Fibroblast of the aortic adventitia (primary cell): ENCODE measurements at regions not wholly inside any gene's neighbourhood (a gene's known extent, or its start where the extent isn't known, plus 50 kb on each side); places are given as distances from the start of the nearest gene placed in this dataset.

Experiments
- DNase-seq: peaks from one replicate; pipeline ENCODE4 v3.0.0-alpha.2; 2010; ENCODE audit warnings: low read depth
- H3K4me3 ChIP-seq: 2 replicates; pipeline ENCODE4 v1.5.1; 2011; ENCODE audit warnings: low read depth, mild to moderate bottlenecking, control low read depth, low read length, moderate library complexity
- TF ChIP-seq, protein P1 (sequence below): IDR thresholded peaks from 2 replicates; pipeline ENCODE4 v1.5.1; 2011; ENCODE audit warnings: mild to moderate bottlenecking, low read length, control low read depth, inconsistent platforms; ENCODE audit not compliant: insufficient read depth

DNA sequence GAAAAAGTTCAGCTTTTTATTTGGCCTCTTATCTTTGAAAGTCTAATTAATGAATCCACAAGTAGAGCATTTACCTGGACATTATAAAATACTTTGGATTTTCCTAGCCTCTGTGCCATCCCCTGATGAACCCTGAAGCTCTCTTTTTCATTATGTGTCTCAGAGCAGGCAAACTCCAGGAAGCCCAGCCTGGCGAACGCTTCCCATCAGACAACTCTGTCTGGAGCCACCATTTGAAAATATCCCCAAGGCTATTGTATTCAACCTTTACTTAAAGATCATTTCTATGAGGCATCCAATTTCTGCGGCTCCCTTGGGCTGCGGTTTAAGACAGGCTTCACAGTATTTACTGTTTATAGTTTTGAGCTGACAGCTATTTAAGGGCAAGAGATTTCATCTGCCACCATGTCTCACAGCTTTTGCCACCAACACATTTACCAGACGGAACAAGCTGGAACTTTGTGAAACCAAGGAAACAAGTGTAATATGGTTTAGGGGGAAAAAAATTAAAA is 257.2 kb upstream of the GLI3 start:
- TF ChIP-seq, protein P1, sequence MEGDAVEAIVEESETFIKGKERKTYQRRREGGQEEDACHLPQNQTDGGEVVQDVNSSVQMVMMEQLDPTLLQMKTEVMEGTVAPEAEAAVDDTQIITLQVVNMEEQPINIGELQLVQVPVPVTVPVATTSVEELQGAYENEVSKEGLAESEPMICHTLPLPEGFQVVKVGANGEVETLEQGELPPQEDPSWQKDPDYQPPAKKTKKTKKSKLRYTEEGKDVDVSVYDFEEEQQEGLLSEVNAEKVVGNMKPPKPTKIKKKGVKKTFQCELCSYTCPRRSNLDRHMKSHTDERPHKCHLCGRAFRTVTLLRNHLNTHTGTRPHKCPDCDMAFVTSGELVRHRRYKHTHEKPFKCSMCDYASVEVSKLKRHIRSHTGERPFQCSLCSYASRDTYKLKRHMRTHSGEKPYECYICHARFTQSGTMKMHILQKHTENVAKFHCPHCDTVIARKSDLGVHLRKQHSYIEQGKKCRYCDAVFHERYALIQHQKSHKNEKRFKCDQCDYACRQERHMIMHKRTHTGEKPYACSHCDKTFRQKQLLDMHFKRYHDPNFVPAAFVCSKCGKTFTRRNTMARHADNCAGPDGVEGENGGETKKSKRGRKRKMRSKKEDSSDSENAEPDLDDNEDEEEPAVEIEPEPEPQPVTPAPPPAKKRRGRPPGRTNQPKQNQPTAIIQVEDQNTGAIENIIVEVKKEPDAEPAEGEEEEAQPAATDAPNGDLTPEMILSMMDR = no peak
- DNase-seq = no peak
- H3K4me3 ChIP-seq = no peak overlapping the region

DNA sequence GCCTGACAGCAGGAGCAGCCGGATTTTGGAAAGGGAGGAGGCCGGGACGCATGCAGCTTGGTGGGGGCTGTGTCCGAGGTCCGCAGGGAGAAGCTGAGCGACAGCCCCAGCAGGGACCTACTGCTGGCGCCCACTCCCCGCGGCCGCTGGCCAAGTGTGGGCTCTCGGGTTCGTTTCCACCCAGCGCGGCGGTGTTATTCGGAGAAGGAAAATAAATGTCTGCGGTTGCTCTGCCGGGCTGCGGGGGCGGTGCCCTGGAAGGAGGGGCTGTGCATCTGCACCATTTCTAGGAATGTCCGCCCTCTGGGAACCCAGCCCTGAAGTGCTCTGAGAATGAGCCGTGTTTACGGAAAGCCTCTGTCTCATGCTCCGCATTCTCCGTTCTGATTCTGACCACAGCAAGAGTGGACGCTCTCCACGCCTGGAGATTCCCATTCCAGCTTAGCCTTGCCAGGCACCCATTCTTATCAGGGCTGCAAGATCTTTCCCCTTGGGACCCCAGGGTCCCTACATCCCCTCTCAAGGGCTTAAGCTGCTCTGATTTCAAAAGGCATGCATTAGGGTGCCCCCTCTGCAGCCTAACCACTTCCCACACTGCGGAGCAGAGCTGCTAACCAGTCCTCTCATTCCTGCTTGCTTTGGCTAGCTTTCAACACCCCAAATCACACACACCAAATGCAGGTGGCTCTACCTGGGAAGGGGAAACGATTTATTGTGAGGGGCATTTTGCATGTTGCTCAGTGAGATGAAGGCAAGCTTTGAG is 256.6 kb upstream of the GLI3 start:
- H3K4me3 ChIP-seq = peak overlapping the region; percentile 66
- TF ChIP-seq, protein P1 = peak; percentile 7
- peak; percentile 92 for DNase-seq

DNA sequence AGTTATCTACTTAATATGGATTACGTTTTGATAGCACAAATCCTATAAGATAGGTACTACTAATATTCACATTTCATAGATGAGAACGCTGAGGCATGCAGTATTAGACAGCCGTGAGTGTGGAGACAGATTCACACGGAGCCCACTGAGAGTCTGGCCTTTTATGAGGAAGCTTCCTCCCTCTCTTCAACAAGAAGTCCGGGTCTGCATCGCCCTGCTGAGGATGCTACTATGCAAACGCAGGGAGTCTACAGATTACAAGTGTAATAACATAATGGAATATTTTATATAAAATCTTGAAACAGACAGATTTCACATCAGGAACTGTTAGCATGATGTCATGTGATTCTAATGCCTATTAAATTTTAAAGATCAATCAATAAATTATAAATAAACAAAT is 255.9 kb upstream of the GLI3 start:
- TF ChIP-seq, protein P1 = no peak
- peak; percentile 3 for DNase-seq
- H3K4me3 ChIP-seq = no peak overlapping the region

DNA sequence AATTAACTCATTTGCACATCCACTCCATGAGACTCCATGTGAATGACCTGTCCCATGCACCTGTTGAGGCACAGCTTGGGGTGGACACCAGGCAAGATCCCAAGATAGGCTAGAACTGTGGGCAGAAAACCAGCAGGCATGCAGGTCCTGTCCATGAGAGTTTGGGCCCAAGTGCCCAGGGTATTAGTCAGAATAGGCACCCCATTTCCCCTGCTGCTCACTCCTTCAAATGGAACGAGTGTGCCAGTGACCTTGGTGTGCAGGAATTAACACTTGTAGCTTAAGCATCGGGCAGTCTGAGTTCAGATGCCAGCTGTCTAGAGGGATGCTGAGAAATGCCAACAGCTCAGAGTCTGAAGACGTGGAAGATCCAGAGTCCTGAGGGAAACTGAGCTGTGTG is 254.1 kb upstream of the GLI3 start:
- no peak for DNase-seq
- TF ChIP-seq, protein P1 = no peak
- H3K4me3 ChIP-seq = no peak overlapping the region

DNA sequence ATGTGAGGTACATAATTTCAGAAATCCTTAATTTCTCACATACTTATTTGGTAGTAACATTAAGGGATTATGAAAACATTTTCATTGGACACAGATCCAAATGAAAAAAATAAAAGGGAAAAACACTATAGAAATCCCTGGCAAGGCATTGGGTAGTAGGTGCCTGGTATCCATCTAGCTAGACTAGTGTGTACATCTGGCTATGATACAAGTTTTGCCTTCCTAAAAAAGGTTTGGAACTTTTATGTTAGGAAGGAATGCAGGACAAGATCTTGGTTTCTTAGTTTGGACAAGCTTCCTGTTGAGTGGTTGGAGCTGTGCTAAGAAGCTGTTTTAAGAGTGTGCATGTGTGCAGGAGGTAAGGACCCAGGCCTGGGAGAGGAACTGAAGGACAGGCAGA is 252.3 kb upstream of the GLI3 start:
- TF ChIP-seq, protein P1 = no peak
- H3K4me3 ChIP-seq = no peak overlapping the region
- no peak for DNase-seq

DNA sequence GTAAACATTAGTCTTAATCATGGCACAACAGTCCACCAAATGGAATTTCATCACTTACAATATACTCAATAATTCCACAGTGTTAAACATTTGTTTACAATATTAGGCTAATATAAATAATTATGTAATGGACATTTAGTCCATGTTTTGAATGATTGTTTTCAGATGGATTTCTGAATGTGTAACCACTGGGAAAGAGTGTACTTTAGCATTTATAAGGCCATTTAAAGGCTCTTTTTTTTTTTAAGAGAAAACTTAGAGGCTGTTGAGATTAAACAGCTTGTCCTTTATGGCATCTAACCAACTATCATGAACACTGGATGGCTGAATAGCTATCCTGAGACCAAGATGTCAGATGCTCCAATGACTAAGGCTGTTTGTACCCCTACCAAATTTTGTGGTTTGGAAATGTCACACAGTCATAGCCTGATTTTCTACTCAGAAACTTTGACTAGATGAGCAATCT is 248.3 kb upstream of the GLI3 start:
- TF ChIP-seq, protein P1 = no peak
- no peak for DNase-seq
- no peak overlapping the region for H3K4me3 ChIP-seq
